D721Med (cell line): ENCODE measurements at regions not wholly inside any gene's neighbourhood (a gene's known extent, or its start where the extent isn't known, plus 50 kb on each side); places are given as distances from the start of the nearest gene placed in this dataset.
A peak's percentile ranks its signal among the peaks of the same experiment; 100 is the strongest.

Experiments
- DNase-seq: peaks from one replicate; pipeline ENCODE4 v3.0.0; 2011; ENCODE audit warnings: low spot score; ENCODE audit not compliant: insufficient read length
- FAIRE-seq: peaks from 2 replicates; lab custom pipeline; 2011; peaks lifted over from hg19 to GRCh38; lab: Jason Lieb, UNC
- TF ChIP-seq, protein P1 (sequence below): IDR thresholded peaks from 2 replicates; pipeline ENCODE4 v1.5.1; 2012; ENCODE audit warnings: mild to moderate bottlenecking, control low read depth; ENCODE audit not compliant: insufficient read depth; ENCODE audit errors: missing control alignments

GRCh38 chr13:107231944-107232343 lies 664.0 kb upstream of the ARGLU1 start:
- FAIRE-seq (no peak), DNase-seq (no peak)
- TF ChIP-seq, protein P1, sequence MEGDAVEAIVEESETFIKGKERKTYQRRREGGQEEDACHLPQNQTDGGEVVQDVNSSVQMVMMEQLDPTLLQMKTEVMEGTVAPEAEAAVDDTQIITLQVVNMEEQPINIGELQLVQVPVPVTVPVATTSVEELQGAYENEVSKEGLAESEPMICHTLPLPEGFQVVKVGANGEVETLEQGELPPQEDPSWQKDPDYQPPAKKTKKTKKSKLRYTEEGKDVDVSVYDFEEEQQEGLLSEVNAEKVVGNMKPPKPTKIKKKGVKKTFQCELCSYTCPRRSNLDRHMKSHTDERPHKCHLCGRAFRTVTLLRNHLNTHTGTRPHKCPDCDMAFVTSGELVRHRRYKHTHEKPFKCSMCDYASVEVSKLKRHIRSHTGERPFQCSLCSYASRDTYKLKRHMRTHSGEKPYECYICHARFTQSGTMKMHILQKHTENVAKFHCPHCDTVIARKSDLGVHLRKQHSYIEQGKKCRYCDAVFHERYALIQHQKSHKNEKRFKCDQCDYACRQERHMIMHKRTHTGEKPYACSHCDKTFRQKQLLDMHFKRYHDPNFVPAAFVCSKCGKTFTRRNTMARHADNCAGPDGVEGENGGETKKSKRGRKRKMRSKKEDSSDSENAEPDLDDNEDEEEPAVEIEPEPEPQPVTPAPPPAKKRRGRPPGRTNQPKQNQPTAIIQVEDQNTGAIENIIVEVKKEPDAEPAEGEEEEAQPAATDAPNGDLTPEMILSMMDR: no peak

- DNase-seq (no peak), FAIRE-seq (no peak)
- TF ChIP-seq, protein P1: no peak
Measured at GRCh38 chr13:107223867-107224266, 655.9 kb upstream of the ARGLU1 start.

DNA sequence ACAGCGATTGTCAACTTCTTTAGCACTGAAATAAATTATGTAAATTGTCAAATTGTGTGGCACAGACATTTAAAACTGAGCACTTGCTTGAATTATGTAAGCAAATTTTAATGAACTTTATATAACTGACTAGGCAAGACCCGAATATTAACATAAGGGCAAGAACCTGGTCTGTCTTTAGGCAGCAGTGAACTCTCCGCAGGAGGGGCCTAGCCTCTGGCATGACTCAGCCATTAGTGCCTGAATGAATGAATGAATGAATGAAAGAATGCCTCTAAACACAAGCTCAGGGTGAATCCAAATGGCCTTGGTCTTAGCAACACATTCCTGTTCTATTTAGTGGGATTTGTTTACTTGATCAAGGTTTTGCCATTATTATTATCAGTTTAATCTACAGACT lies 654.7 kb upstream of the ARGLU1 start:
- DNase-seq (no peak), FAIRE-seq (no peak)

GRCh38 chr13:107220245-107220644 lies 652.3 kb upstream of the ARGLU1 start:
- TF ChIP-seq, protein P1: no peak
- DNase-seq (no peak), FAIRE-seq (no peak)

More for the DNA sequence above, 654.7 kb upstream of the ARGLU1 start:
- TF ChIP-seq, protein P1: no peak

DNA sequence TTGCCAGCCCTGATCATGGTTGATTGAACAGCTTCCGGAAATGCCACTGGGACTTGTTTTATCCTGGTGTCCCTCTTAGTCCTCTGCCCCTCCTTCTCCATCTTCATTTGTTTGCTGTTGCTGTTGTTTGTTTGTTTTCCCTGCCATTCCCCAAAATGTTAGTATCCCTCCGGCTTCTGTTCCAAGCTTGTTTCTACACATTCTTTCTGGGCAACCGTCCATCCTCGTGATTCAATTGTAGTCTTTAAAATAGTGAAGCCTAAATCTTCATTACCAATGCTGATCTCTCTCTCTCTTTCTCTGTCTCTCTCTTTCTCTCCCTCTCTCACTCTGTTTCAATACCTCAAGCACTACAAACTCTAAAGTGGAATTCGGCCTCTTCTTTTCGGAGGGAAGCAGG lies 649.3 kb upstream of the ARGLU1 start:
- no peak for FAIRE-seq
- TF ChIP-seq, protein P1: no peak
- DNase-seq: no peak

- no peak for FAIRE-seq
Measured at GRCh38 chr13:107216046-107216755, 648.3 kb upstream of the ARGLU1 start.

DNA sequence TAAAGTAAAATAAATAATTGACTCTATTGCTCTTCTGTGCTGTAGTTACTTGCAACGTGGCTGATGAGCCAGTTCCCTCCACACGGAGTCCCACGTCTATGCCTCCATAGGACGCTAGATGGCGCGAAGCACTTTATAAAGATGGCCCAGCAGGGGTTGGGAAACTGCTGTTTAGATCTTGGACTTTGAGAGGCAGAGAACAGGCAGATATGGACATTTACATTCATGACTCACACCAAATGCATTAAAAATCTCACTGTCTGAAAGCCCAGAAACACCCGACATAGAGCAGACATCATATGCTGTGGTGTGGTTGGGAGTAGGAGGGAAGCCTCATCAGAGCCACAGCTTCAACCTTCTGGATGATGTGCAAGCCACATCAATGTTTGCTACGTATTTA lies 643.1 kb upstream of the ARGLU1 start:
- DNase-seq: no peak
- TF ChIP-seq, protein P1: peak; percentile 90
- peak; percentile 70 for FAIRE-seq

More at GRCh38 chr13:107216046-107216755, 648.3 kb upstream of the ARGLU1 start:
- no peak for DNase-seq
- TF ChIP-seq, protein P1: no peak
